GM04503 (cell line): ENCODE measurements at regions not wholly inside any gene's neighbourhood (a gene's known extent, or its start where the extent isn't known, plus 50 kb on each side); places are given as distances from the start of the nearest gene placed in this dataset.
"Not testable (repeated sequence)": the region's sequence is repeated elsewhere in the genome, so short reads cannot be mapped to it uniquely, and the experiment has no call there.

Source experiments
- DNase-seq: peaks from one replicate; pipeline ENCODE4 v3.0.0-alpha.2; 2012; ENCODE audit warnings: low read depth

DNA sequence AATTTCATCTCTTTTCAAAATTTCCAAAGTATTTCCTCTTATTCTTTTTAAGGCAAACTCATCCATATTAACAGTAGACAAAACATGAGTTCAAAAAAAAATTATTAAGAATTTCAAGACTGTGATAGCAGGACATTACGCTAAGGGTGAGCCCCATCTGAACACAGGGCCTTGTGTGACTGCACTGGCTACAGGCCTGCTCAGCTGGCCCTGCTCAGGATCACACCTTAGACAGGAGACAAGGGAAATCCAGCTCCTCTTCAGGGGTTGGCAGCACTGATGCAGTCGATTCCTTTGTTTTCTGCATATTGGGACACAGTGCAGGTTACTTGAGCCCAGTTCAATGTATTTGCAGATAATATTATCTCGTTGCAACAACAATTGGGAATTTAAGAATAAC lies 444.7 kb downstream of the PLK2 start:
- no peak for DNase-seq

DNA sequence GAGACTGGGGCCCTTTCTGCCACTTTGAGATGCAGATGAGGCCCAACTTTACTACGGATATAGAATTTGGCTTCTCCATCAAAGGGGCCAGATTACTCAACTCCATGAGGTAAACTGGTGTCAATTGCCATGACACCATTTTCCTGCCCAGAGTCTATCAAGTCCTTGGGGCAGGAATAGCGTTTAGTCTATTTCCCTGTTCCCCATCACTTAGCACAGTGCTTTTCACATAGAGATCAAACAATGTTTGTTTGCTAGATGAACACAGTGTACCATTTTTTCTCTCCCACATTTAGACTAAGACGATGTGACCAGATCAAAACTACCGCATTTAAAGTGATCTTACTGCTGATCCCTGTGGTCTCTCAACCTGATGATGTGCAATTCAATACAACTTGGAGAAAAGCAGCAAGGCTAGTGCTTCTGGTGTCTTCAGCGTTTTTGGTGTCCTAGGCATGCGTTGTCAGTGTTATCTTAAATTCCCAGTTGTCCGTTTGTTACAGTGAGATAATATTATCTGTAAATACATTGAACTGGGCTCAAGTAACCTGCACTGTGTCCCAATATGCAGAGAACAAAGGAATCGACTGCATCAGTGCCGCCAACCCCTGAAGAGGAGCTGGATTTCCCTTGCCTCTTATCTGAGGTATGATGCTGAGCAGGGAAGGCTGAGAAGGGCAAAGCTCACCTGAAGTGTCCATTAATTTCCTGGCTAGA lies 446.2 kb downstream of the PLK2 start:
- DNase-seq: no peak

DNA sequence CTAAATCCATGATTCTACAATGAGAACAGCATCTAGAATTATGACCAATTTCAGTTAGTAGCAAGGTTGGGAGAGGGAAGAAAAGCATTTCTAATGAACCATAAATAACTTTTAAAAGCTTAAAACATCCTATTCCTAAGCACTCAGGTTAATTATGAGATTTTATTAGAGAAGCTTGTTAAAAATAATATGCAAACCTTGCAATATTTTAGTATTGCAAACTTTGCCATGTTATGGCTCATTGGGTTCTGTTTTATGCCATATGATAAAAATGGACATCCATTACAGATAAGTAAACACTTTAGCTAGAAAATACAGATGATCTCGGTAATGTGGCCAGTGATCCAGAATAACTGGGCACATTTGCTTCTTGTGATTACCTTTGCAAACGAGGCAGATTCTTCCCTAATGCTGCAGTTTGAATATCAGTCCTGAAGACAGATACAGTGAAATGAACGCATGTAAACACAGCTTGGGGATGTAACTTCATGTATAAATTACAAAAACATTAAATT lies 447.0 kb downstream of the PLK2 start:
- DNase-seq: no peak

DNA sequence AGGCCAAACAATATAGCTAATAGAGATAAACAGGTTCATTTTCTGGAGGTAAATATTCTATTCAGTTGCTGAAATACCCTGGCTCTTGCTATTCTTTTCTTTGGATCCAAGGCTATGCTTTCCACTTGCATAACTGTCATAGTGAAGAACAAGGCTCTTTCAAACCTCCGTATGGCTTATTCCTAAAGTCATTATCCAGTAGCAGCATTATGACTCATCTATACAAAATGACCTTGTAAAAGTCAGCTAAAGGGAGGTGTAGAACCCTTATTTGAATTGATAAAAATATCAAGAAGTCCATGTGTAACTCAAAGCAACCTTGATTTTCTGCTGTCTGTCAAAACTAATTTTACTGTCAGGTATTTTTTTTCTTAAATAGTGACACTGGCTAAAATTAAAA lies 447.8 kb downstream of the PLK2 start:
- DNase-seq: no peak

DNA sequence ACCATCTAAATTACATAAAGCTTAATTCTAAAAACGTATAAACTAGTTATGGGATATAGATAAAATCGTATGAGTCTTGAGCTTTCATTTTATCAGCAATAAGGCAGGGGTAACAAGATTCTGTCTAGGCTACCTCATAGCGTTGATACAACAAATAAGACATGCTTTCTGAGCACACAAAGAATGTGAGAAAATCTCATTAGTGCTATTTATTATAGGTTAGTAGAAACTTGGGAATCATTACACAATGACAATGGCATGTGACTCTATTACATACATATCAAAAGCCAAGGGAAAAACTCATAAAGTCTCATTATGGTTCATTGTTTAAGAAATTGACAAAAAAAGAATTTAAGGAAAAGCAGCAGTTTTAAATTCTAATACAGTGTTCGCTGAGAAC lies 448.6 kb downstream of the PLK2 start:
- DNase-seq: no peak

DNA sequence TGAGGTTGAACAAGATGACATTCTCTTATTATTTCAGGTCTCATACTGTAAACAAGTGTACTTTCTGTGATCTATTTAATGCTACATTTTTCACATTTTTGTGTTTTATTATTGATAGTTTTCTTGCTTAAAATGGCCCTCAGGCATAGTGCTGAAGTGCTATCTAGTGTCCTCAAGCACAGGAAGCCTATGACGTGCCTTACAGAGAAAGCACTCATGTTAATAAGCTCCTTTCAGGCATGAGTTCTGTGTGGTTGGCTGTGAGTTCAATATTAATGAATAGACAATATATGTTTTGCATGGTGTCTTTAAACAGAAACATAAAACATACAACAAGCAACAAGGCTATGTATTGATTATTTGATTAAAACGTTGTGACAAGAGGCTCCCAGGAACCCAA lies 450.1 kb downstream of the PLK2 start:
- DNase-seq: no peak

DNA sequence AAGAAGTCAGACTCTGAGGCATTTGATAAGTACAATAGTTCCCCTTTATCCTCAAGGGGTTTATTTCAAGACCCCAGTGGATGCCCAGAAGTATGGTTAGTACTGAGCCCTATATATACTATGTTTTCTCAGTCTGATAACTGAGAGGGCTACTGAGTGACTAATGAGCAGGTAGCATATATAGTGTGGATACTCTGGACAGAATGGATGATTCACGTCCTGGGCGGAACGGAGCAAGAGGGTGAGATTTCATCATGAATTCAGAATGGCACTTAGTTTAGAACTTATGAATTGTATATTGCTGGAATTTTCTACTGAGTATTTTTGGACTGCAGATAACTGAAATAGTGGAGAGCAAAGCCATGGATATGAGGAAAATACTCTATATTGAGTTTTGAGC lies 457.6 kb downstream of the PLK2 start:
- no peak for DNase-seq

DNA sequence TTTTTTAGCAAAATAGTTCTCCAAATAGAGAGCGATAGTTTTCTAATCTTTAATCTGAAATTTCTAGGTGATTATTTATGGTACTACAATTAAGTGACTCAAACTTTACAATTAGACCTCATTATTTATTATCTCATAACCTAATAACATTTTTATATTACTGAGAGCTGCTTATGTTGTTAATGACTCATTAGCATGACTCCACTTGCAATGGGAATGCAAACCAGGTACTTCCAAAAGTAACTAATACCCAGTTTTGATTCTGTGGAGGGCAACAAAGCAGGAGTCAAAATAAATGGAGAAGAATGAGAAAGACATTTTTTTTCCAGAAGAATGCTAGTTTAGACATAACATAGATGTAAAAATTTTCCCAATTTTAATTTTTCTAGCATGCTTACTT lies 466.0 kb downstream of the PLK2 start:
- no peak for DNase-seq

DNA sequence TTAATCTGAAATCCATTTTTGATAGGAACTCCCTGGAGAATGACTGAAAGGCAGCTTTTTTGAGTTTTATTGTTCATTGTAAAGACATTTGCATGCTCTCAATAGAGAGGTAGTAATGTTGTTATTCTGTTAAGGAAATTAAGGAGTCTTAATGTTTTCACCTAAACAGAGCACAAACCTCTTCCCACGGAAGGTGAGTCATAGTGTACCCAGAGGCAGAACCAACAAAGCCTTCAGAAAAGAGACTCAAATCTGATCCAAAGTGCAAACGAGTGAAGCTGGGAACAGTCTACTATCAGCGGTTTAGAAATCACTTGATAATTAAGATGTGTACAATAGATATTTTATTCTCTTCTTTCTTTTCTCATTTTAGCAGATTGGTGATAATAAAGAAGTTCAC lies 470.5 kb downstream of the PLK2 start:
- DNase-seq: no peak

DNA sequence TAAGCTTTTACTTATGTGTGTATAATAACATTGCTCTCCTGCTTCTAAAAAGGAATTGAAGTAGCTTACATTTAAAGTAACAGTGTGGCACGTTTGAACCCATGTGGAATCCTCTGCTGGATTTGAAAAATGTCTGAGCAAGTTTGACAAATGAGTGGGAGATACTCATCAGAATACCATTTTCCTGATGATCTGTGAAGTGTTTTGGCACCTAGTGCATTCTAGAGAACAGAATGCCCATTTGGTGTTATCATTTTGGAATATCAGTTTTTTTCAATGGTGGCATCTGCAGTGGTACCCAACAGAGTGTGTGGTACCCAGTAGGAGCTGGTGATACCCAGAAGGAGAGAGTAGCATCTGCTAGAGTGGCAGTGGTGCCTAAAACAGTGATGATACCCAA lies 471.1 kb downstream of the PLK2 start:
- DNase-seq: no peak

DNA sequence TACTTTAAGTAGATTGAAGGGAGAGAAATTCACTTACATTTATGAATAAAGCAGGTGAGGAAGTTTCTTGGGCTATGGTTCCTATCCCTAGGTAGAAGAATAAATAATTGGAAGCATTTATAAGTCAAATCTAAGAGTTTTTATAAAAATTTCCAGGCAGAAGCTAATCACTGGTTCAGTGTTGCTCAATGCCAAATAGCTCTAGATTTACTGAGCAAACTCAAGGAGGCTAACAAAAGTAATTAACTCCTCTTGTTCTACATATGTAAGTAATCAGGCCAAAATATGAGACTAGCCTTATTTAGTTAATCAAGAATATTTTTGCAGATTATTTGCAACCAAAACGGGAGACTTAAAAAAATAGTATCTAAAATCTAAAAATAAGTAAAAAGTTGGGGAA lies 472.3 kb downstream of the PLK2 start:
- DNase-seq: no peak

DNA sequence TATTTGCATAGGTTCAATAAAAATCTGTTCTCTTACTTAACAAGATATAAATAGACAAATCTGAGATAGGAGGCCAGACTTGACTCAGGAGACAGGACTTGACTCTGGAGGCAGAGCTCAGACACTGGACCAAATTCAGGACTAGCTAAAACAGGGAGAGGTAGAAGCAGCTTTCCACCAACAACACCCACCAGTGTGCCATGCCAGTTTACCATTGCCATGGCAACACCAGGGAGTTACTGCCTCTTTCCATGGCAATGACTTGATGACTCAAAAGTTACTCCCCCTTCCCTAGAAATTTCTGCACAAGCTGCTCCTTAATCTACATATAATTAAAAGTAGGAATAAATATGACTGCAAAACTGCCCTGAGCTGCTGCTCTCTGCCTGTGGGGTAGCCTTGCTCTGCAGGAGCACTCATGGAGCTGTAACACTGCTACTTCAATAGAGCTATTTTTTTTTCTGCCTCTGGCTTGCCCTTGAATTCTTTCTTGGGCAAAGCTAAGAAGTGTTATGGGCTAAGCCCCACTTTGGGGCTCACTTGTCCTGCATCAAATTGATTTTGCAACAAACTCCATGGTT lies 473.0 kb downstream of the PLK2 start:
- DNase-seq: peak; percentile 34

DNA sequence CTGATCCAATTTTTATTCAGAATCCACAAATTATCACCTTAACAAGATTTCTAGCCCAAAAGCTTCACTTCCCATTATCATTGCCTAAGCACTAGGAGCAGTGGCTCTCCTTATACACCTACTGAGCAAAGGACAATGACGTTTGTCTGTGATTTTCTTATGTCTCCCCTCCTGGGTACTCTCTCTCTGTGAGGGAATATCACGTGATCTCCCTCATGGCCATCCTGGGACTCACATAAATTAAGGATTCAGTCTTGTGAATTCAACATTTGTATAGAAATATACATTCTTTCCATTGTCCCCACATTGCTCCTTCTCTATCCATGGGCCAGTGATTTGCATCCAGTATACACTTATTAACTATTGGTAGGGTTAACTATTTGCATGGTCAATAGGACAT lies 476.5 kb downstream of the PLK2 start:
- no peak for DNase-seq

DNA sequence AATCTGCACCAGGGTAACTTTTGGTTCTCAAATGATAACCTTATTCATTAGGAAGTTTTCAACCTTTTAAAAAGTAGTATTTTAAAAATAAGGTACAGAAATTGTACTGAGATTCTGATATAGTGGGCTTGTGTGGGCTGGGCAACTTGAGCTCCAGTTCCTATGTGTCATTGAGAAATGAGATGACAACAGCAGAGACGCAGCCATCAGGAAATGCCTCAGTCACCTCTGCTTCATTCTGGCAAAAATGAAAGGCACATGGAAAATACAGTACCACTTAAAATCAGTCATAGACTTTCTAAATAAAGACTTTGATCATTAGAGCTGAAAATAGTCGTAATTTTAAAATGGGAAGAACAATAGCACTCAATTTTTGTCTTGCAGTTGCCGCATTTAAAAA lies 480.2 kb downstream of the PLK2 start:
- no peak for DNase-seq

DNA sequence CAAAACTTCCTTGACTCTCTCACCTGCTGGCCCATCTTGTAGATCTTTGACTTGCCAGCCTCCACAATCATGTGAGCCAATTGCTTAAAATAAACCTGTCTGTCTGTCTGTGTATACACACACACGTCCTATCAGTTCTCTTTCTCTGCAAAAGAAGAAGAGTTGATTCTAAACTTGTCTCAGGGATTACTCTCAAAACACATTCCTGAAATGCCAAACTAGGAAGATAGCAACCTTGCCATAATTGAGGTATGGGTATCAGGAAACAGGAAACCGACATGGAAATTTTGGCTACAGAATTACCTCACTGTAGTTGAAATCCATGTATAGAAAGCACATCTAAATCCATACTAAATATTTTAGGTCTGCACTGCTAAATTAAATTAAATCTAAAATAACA lies 483.4 kb downstream of the PLK2 start:
- no peak for DNase-seq

DNA sequence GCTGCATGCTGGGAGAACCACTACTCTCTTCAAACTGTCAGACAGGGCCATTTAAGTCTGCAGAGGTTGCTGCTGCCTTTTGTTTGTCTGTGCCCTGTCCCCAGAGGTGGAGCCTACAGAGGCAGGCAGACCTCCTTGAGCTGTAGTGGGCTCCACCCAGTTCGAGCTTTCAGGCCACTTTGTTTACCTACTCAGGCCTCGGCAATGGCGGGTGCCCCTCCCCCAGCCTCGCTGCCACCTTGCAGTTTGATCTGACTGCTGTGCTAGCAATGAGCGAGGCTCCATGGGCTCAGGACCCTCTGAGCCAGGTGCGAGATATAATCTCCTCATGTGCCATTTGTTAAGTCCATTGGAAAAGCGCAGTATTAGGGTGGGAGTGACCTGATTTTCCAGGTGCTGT lies 487.8 kb downstream of the PLK2 start:
- not testable (repeated sequence) for DNase-seq

DNA sequence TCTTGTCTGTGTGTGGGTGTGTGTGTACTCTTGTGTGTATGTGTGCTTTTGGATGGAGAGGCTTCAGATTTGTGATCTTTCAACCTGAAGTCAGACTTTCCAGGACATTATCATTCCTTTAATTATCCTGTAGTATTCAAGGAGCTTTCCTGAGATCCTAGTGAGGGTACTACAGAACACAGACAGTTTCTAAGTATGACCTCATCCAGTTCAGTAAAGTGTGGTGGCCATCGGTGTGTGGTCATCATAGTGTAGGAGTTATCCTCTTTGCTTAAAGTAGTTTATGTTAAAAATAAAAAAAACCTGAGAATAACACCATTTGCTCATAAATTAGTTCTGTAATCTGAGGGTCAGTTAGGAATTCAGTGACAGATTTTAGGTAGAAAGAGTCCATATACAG lies 478.0 kb upstream of the ACTBL2 start:
- no peak for DNase-seq

DNA sequence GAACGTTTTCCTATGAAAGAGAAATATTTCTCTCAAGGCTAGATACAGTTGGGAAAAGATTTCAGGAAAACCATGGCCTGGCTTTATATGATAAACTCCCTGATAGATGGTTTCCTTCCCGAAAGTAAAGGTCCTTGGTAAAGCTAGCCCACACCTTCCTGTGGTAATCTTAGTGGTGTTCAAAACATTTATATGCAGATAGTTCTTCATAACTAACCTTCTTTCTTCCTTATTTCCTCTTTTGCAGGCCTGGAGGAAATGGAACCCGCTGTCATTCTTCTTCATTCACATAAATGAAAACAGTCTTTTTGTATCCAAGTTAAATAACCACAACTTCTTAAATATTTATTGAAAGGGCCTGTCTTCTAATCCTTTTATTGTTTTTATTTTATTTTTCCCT lies 474.0 kb upstream of the ACTBL2 start:
- no peak for DNase-seq

DNA sequence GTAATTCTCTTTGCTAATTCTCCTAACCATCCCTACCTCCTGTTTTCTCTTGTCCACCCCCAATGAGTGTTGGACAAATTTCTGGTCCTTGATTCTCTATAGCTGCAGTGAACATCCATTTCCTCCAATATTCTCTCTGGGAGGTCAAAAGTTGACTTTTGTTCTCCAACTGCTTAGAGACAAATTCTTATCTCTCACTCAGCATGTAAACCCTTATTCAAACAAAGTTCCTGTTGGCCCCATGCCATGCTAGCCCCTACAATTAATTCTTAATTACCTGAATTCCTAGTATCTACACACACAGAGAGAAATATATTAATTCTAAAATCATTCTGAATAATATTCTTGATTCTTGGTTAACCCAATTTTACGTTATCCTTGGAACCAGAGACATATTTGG lies 472.9 kb upstream of the ACTBL2 start:
- no peak for DNase-seq

DNA sequence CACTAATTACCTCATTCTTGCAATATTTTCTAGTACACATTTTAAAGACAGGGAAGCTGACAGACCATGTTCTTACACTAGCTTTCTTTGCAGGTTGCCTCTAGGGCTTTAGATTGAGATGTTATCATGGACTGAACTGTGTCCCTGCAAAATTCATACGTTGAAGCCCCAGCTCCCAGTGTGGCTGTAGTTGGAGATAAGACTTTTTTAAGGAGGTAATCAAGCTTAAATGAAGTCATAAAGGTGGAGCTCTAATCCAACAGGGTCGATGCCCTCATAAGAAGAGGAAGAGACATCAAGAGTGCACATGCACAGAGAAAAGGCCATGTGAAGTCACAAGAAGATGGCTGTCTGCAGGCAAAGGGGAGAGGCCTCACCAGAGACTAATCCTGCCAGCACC lies 471.2 kb upstream of the ACTBL2 start:
- DNase-seq: no peak

DNA sequence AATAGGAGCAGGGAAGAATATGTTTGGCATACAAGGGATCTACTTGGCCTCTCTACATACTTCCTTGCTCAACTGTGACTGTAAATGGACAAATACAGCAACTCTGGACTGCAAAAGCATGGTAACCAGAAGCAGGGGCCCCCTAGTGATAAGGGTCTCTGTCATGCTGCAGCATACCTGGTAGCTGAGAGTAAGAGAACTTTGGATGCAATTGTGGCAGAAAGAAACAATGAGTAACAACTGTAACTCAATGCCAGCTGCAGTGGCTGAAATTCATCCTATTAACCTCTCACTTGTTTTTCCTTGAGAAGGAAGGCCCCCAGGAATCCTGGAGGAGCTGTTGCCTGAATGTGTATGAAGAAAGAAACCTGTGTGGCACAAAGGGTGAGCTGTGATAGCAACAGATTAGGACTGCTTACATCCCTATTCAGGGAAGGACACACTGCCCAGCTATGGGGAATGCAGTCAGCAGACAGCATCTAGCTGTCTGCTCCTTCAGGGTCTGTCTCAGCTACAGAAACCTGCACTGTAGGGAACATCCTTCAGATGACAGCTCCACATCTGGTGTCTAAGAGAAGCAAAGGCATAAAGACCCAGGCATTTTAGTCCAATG lies 468.1 kb upstream of the ACTBL2 start:
- no peak for DNase-seq

DNA sequence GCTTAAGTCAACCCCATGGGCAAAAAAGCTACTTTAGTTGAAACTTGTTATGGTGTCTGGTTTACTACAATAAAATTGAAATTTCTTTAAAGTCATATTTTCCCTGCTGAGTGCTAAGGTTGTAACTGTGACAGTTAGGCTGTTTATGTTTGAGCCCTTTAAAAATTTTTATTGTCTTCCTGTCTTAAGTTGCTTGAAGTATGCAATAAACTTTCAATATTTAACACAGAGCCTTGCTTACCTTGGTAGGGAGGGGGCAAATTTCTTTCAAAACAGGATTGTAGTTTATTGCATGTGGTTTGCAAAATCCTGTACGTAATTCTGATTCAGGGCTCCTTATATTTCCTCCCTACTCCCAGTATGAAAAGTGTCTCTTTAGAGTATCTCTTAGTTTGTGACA lies 465.5 kb upstream of the ACTBL2 start:
- no peak for DNase-seq

DNA sequence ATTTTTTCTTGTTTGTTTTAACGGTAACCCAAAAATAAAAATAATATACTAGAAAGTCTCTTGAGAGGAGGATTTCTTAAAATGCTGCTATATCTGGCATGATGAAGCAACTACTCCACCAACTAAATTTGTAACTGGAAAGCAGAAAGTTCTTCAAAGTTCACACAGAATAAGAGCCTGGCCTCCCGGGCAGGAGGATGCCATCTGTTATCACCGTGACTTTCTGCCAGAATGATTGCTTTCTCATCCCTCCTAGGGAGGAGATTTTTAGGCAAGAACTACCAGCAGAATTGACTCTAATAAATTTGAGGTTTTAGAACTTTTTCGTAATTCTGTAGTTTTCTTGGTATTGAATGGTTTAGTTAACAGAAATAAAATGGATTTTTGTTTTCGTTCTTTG lies 464.6 kb upstream of the ACTBL2 start:
- DNase-seq: no peak

DNA sequence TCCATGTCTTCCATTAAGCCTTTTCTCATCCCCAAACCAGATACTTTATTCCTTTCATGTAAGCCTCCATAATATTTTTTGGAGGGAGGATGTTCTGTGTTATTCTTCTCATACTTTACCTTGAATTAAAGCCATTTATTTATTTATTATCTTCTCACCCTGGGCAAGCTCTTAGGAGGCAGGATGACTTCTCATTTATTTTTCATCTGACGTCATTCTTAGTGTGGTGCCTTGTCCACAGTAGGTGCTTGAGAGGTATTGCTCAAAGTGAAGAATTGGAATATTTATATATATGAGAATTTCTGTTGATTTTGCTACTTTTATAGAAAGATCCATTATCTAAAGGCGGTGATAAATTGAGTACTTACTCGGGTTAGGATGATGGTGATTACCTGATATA lies 458.3 kb upstream of the ACTBL2 start:
- no peak for DNase-seq
